Activated T-cell treated with anti-CD3 and anti-CD28 coated beads for 24 hours (primary cell): ENCODE measurements at regions not wholly inside any gene's neighbourhood (a gene's known extent, or its start where the extent isn't known, plus 50 kb on each side); places are given as distances from the start of the nearest gene placed in this dataset.

Source experiments
- DNase-seq: peaks from one replicate; pipeline ENCODE4 v3.0.0-alpha.2; 2020; ENCODE audit warnings: low read depth

DNA sequence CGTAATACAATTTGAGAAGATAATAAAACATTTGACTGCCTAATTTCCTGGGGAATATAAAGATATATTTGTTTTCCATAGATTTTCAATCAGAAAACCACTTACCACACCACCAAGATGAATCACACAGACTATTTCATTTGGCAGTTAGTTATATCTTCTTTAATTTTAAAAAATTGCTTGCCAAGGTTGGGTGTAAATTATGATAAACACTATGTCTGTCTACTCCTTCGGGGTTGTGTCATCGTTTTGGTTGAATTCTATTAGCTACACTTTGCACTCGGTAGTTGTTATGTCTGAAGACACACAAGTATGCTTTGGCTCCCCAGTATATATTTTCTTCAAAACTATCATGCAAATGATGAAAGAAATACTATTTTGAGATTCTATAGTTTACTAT is 594.8 kb upstream of the SEMA3D start:
- DNase-seq, result no peak

DNA sequence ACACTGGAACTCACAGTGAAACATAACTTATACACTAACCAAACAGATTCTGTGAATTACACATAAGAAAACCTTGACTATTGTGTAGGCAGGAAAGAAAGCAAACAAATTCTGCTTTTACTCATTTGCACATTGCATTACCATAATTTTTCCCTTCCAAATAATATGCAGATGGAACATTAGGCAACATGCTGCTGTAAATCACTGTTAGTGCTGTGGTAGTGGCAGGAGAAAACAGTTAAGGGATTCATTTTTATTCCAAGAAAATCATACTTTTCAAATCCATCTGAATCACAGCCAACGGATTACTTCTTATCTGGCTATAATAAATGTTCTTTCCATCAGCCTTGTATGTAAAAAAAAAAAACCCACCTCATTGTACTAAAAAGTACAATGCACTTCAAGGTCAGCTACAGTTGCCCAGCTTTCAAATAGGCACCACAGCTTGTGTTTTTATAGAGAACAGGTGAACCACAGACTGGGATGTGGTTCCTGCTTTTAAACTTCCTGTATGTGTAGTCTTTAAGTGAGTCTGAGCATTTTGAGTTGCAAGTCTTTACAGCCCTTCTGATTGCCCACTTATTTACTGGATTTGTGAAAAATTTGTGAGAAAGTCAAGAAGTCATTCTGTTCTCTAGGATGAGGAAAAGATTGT is 590.0 kb upstream of the SEMA3D start:
- DNase-seq, result no peak

DNA sequence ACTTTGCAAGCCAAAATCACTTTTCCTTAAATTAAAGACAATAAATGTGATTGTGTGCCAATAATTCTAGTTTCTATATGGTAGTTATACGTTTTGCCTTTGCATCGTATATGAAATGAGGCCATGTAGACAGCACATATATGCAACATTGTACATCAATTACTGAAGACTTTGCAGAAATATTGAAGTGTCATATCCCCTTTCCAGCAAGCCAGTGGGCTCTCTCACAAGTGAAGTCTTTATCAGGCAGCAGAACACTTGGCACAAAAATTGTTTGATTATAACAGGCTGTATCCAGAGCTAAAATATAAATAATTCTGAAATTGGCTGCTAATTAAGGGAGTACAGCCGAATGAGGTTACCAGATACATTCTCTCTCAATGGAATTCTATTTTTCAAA is 588.6 kb upstream of the SEMA3D start:
- DNase-seq, result no peak

DNA sequence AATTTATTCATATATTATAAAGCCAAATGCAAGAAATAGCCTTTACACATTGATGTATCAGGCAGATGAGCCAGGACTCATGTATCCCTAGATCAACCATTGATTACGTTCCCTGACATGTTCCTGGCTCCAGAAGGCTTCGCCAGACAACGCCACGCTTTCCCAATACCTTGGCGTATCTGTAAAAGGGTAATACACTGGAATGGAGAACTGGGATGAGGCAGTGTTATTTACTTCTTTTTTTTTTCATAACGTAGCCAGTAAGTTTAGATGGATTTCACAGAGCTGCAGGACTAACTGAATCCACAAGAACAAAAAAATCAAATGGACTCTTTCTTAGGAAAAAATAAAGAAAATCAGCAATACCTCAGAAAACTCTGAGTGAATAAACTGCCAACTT is 588.1 kb upstream of the SEMA3D start:
- no peak for DNase-seq

DNA sequence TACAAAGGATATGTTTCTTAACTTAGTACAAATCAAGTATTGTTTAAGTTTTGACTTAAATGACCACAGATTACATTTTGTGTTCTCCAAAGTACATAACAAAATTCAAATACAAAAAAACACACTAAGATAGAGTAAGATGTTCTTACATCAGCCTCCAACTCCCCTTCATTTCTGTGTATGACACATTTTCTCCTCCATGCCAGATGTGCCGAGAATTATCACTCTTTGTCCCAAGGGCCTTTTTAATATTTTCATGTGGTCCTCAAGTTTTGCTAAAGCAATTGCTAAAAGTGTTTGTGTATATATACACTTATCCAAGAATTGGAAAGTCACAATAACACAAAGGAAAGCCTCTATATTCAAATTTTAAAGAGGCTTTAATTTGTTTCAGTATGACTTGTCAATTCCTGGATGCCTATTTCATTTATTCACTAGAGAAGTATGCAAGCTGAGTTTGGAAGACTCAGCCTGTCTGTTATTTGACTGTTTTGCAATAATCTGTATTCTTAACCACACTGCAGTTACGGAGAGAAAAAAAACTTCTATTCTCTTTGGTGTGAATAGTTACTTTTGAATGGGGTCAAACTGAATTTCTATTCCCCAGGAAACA is 586.4 kb upstream of the SEMA3D start:
- no peak for DNase-seq

DNA sequence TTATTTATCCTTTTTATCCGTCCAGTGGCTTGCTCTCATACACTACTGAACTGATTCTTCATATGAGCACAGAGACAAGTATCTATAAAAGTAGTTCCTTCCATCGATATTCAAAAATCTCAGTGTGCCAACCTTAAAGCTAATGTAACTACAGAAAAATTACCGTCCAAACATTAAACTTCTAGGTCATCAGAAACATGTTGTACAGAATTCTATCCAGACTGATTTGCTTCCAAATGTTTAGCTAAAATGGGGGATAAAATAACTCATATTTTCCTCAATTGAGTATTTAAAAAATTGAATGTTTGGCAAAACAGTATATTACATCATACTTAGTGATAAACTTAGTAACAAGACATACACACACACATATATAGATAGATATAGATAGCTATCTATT is 584.7 kb upstream of the SEMA3D start:
- no peak for DNase-seq

DNA sequence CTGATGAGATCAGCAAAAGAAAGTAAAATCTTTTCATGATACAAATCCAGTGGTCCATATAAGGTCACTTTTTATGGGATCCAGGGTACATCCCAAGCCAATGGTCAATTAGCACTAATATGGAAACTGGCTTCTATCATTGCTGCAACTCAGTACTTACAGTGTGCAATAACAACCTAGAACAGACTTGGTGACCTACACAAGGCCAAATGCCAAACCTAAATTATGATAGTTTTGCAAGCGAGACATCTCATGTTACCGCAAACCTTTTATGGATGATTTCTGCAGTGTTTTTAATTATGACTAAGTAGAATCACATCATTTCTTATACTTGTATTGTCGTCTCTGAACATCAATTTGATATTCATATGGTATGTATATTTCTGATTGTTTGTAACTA is 583.5 kb upstream of the SEMA3D start:
- DNase-seq, result no peak

DNA sequence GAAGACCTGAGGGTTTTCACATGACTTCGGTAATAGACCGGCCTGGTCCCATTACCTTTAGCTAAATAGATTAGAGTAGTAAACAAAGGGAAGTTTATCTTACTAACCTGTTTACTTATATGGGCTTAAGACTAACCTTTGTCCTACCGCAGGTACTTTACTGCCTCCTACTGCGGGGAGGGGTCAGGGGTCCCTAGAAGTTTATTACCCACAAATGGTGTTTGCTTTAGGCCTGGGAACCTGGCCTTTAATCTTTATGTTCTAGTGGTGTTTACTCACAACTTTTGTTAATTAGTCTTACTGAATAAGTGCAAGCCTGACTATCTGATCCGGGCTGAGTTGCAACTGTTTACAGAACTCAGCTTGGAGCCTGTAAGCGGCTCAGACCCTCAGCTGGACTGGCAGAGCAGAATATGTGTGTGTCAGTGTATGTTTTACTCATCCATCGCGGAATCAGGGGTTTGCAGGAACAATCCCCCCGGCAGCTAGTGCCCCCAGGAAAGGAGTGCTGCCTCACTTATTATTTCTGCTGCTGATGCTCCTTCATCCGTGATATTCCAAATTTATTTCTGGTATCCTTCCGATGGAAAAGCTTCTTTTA is 578.9 kb upstream of the SEMA3D start:
- no peak for DNase-seq

DNA sequence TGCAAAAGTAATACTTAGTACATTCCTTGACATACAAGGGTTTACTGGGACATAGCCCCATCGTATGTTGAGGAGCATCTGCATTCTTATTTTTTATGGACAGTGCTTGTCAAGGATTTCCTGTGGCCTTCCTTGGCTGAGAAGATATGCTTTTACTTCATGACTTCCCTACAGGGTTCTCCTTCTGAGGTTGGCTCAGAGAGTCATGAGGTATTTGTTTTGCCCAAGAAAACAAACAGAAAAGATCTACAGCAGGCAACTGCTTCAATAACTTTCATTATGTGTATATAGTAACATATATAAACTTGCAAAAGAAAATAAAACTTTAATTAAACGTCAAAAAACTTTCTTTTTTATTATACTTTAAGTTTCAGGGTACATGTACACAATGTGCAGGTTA is 577.2 kb upstream of the SEMA3D start:
- DNase-seq, result no peak

DNA sequence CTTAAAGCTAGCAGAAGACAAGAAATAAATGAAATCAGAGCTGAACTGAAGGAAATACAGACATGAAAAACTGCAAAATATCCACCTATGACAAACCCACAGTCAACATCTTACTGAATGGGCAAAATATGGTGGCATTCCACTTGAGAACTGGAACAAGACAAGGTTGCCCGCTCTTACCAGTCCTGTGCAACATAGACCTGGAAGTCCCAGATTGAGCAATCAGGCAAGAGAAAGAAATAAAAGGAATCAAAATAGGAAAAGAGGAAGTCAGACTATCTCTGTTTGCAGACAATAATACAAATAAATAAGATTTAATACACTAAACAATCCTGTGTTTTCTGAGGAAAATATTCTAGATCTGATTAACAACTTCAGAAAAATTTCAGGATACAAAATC is 570.5 kb upstream of the SEMA3D start:
- no peak for DNase-seq

DNA sequence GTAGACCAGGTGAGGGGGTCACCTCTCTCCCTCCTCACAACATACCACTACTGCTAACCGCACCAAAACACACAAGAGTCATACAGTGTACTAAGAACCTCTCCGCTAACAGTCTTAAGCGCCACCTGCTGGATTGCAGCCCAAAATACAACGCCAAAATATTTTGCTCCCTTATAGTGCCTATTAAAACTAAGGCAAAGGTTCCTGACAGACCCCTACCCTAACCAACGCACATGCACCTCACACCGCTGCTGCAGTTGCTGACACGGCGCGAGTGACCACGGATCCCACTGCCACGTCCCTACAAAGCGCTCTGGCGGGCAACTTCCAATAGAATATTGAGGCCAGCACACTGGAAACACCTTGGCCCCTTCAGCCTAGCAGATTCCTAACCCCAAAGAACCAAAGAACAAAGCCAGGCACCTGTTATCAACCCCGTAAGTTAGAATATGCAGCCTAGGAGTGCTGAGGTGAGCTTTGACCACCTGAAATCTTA is 563.6 kb upstream of the SEMA3D start:
- DNase-seq, result no peak

DNA sequence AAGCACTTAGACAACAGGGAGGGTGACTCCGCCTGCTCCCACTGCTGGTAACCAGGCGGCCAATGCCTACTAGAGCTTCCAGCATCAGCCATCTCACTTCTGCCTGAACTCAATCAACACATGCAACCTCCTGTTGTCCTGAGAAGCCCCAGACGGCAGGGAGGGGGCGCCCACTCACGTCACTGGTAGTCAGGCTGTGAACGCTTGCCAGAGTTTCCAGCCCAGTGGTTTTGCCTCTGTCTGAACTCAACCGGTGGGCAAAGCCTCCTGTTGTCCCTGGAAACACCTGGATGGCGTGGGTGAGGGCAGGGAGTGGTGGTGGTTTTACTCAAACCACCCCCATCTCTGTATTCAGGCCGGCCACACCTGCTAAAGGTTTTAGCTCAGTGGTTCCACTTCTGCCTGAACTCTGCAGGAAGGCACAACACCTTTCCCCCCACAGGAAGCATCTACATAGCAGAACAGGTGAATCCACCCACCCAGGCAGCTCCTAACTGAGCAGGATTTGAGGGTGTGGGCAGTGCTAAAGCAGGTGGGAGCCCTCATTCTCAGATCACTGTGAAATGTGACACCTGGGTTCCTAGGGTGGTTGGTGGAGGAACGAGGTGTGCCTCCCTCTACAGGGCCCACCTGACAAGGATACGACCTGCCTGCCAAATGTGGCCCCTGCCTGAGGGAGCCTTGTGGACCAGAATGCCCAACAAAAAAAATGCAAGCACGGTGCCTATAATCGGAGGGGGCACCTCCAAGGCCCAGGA is 563.0 kb upstream of the SEMA3D start:
- no peak for DNase-seq

DNA sequence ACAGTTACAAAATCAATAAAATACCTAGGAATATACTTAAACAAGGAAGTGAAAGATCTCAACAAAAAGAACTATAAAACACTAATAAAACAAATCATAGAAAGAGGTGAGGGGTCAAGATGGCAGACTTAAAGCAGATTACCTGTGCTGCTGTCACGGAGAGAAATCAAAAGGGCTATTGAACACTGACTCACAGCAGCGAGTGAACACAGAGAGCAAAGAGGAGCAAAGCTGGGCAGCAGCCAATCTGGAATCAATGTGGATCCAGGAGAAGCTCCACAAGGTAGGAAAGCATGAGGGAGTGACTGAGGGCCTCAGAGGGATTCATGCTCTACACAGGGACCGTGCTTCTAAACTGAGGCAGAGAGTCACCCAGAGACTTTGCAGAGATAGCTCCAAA is 562.0 kb upstream of the SEMA3D start:
- DNase-seq, result no peak

DNA sequence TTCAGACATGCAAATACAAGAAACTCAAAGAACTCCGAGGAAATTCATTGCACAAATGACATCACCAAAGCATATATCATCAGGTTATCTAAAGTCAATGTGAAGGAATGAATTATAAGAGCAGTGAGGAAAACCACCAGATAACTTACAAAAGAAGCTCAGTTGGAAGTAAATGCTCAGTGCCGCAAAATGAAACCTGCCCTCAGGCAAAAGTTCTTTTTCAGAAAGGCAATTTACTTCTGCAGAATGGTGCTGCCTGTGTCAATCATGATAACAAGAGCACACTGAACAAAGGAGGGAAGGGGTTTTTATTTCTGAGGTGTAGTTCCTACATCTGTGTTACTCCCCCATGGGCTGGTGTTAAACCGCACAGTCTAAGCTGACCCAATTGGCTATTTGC is 550.6 kb upstream of the SEMA3D start:
- DNase-seq, result no peak

DNA sequence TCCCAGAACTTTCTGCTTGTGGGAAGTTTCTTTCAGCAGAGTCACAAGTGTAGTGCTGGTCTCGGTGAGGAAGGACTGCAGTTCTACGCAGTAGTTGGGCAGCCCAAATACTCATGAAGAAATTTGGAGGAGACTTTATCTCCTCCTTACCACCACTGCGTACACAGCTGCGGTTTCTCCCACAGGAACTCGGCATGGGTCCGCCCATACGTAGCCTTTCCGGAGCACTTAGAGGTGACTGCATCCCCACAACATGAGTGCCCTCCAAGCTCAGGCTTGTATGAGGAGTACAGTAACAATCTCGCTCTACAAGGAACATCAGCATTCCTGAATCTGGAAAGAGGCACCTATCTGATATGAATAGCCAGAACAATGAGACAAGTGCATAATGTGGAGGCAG is 549.2 kb upstream of the SEMA3D start:
- DNase-seq, result no peak

DNA sequence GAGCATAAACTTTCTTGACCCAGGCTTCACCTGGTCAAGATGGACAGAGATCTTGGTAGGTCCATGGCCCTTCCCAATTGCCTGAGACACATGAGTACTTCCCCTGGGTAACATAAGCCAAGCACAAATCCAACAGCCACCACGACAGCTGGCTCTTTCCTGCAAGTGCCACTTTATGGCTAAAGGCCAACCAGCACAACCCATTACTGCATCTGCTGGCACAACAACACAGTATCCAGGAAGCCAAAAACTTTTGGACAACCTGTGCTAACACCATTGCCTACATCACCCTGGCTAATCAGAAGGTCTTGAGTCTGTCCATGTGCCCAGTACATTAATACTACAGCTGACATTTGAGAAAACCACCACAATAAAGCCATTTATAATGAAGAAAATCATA is 548.0 kb upstream of the SEMA3D start:
- no peak for DNase-seq

DNA sequence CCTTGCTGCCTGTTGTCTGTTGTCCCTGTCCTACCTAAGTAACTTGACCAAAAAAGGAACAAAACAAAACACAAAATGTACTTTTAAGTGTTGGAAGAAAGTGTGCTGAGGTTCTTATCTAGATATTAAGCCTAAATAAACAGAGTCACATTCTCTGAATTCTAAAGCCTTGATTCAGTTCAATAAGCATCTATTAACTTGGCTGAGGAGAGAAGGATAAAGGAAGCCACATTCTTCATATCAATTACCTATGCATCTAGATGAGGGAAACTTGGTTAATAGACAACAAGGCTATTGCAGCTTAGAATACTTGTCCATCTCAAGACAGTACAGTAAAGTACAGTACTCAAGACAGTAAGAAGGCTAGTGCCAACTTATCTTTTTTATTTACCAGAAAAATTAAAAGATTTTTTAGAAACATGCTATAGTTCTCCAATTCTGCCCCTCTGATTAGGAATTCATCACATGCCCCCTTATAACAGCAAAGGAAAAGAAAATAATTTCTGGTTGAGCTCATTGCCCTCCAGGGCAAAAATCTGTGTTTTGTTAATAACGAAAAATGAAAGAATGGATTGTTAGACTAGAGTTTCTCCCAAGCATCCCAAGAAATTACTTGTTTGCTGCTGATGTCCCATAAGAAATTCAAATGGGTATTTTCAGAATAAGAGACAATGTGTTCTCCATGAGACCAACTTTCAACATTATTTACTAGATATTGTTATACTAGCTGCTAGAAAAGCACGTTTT is 546.5 kb upstream of the SEMA3D start:
- no peak for DNase-seq

DNA sequence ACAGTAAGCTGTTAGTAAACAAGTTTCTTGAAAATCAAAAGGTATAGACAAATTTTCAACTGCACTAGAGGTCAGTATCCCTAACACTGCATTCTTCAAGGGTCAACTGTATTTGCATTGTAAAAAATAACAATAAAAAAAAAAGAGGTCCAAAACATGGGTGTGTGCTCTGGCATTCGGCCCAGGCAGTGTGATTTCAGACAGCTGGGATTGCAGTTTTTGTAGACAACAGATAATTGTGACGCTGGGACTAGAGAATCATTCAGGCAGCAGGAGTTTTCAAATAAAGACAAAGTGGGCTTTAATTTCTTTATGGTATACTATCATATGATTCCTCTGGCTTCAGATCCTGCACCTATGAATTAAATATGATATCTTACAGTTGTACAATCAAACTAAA is 543.2 kb upstream of the SEMA3D start:
- DNase-seq, result no peak

DNA sequence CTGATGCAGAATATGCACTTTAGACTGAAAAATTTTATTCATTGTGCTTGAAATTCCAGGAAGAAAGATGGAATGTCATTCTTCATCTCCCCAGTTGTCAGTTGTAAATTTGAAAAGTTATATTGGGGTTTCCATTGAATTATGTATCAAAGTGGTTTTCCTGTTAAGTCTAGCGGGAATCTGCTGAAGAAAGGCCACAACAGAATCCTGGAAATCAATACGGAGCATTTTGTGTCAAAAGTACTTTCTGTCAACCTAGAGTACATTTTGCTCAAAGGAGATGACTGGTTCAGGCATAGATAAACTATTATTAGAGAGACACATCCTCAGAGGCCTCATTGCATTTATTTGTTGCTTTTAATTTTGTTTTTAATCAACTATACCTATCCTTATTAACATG is 538.2 kb upstream of the SEMA3D start:
- no peak for DNase-seq

DNA sequence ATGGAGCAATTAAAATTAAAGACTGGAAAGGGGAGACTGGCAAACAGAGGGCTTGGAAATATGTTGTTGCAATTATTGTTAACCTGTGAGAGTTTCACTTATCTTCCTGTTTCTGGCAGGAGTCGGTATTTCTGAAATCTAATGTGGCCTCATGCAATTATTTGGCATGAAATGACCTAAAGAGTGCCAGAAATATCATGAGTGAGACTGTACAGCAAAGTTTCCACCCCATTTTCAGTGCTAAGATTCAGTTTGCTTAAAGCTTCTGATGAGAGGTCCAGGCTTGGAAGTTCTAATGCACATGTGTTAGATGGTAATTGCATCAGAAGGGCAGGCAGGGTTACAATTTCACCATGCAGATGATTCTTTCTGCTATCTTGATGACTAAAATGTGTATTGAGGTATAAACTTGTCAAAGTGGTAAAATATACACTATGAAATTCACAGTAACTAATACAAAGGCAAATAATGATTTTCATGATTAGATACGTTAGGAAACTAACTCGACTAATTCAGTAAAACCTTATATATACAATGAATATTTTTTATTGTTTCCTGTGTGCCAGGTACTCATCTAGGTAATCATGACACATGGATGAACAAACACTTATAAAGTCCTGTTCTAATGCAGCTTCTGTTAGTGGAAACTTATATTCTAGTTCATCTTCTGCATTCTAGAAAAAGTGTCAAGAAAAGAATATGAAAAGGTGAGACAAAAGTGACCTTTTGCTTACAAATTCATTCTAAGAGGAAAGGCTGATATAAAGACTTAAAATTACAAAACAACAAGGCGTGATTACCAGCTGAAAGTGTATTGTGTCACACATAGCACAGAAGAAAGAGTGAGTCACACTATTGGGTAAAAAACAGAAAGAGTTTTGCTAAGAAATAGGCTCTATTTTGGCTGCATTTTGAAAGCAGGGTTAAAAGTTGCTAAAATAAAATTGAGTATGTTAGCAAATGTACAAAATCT is 533.4 kb upstream of the SEMA3D start:
- DNase-seq, result no peak

DNA sequence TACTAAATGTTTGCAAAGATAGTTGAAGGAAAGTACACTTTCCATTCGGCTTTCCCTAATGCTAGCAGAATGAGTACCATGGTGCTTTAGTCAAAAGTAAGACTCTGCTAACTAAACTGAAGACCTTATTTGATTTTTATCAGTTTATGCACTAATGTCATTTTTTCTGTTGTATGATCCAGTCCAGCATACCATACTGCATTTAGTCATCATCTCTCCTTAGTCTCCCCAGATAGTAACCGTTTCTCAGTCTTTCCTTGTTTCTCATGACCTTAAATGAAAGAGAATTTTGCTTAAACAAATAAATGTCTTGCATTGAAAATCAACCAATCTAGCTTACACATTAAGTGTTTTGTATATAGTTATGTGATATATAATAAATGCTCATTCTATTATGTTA is 529.5 kb upstream of the SEMA3D start:
- DNase-seq, result no peak
